ENCODE measurements at regions not wholly inside any gene's neighbourhood (a gene's known extent, or its start where the extent isn't known, plus 50 kb on each side); places are given as distances from the start of the nearest gene placed in this dataset.

DNA sequence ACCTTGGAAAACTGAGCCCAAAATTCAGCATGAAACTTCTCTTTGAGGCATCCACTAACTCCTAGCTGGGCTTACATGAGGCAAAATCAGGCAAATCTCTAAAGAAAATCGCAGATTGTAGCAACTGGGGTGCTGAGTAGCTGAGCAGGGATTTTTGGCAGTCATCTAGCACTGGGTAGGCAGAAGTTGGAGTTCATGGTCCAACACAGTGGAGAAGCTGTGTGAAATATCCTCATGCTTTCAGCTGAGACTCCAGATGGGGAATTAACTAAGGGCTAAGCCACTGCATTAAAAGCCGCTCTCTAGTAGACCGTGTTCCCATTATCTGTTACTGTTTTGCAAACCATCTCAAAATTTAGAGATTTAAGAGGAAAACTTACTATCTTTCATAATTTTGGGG, 240.1 kb upstream of the PHYHIPL start:
- no peak for DNase-seq

DNA sequence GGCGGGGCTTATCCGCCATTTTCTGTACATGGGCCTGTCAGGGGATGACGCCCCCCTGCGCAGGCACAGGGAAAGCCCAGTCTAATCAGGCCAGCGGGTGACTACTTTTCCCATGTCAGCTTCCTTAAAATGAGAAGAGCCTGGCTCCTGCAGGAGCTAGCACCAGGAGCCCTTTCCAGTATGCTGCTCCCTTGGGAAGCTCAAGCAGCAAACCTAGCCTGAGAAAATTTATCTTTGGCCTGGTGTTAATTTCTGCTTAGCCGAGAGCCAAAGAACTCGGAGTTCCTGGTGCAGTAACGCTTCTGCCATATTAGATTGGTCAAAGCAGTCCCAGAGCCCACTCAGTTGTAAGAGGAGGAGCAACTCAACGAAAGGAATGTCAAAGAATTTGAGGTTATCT, 239.0 kb upstream of the PHYHIPL start:
- DNase-seq, result no peak

DNA sequence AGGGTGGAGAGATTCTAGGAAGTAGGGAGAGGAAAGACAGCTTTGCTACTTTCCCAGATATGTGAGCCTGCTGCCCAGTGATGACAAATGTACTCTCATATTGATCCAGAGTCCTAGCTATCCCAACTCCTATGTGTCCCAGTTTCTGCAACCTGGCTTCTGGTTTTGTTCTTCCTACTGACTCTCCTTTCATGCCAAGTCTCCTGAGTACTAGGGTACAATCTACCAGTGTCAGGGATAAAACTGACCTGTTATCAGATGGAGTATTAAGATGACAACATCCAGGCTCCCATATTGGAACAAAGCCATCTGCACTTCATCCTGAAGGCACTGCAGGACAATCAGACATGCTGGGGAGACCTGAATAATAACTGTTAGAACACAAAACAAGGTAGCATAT, 233.7 kb upstream of the PHYHIPL start:
- DNase-seq, result no peak

DNA sequence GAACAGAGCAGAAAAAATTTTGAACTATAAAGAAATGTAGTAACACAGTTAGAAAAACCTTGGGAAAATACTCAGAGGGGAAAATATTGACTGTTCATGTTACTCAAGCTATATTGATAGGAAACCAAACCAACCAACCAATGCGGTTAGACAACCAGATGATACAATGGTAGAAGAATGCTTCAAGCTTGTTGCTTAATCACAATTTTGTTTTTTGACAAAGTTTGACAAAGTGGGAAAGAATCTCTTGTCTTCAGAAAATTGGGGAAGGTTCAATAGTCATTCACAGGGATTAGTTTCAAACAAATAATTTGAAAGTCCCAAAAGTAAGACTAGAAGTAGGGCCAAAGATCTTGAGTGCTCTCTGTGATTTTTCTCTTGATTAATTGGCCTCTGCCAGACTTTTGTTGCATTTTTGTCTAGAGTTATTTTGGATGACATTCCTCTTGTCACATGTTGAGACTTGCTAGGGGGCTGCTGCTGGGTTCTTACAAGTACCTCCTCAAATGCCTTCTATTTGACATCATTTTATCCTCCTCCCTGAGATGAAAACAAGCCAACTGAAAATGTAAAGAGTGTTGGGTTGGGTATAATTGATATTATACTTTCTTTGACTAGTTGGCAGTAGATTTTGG, 233.1 kb upstream of the PHYHIPL start:
- no peak for DNase-seq

DNA sequence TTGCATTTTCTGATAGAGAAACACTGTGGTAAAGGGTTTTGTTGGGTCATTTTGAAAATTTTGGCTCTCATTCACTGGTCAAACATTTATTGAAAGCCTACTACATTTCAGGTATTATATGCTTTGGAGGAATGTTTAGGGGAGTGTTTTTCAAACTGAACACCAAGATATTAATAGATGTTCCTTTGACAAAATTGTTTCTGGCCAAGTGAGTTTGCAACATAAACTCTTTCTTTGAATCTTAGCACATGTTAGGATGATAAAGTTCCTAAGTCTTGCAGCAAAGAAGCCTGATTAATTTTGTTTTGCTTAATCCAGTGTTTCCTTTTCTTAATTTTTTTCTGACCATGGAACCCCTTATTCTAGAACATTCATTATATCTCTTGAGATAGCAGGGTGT, 232.5 kb upstream of the PHYHIPL start:
- DNase-seq, result no peak

DNA sequence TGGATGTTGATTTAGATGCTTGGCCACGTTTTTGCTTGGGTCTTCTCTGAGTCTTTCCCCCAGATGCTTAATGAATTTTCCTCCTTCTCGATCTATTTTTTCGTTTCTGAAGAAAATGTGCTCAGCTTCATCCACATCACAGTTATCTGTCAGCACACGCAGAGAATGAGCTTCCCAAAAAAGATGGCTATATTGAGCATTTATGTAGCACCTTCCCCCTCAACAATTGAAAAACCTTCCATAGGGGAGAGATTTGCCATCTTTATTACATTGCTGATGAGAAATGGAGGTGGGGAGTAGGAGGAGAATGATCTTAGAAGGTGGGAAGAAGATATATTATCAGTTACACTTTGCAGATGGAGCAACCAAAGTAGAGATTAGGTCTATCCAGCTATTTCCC, 228.1 kb upstream of the PHYHIPL start:
- no peak for DNase-seq

DNA sequence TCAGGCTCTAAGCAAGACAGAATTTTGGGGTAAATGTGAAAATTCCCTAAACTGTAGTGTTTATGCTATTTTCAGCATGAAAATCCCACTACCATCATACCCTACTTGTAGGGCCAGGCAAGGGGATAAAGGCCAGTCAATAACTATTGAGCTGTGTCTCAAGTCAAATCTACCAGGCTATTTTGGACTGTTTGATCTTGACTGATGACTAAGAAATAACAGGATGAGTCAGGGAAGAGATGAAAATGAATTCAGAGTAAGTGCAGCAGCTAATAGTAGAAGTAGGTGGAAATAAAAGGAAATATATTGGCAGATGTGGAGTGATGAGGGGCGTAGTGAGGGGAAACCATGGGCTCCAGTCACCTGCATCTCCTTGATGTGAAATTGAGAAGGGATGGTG, 225.8 kb upstream of the PHYHIPL start:
- DNase-seq, result no peak

DNA sequence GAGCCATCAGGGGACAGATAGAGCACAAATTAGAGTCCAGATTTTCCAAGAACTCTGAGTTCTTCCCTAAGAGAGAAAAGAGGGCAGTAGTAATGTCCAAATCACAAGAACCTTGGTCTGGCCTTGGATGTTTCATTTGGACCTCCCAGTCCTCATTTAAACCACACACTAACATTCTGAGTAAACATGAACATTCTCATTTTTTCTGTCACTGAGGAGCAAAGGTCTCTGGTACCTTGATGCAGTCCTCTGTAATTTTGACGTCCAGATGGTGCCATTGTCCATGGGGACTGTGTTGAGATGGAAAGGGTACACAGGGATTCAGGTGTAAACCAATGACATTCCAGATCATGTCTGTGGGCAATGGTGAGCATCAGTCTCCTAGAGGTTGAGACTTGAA, 225.4 kb upstream of the PHYHIPL start:
- DNase-seq, result no peak

DNA sequence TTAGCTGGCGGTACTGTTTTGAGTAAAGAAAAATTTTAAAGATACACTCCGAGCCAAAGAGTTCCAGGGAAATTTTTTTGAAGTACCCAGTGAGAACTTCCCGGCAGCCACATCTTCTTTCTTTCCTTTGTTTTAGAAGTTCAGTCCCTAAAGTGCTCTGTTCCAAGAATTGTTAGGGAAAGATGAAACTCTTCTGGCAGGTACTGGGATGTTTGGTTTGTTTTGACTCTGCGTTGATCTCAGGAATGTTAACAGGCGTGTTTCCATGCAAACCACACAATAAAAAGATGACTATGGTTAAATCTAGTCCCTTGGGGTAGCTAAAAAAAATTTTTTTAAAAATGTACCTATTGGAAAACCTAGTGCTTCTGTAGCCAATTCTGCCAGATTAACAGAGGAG, 224.7 kb upstream of the PHYHIPL start:
- no peak for DNase-seq

DNA sequence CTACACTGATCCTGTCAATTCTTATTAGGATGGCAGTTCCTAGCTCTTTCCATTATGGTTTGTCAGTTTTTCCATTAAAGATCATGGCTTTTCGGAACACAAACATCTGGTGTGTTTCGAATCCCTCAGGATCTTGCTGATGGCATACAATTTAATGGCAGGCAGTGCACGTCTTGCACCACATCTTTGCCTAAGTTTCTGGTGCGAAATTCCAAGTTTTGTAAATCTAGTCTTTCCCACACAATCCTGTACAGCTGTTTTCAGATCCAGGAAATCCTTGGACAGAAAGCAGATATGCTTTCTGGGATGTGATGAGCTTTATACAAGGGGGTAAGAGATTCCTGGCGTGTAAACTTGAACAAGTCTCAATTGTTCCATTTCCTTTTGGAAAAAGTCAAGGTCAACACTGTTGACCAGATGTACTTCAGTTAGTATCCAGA, 224.3 kb upstream of the PHYHIPL start:
- no peak for DNase-seq

DNA sequence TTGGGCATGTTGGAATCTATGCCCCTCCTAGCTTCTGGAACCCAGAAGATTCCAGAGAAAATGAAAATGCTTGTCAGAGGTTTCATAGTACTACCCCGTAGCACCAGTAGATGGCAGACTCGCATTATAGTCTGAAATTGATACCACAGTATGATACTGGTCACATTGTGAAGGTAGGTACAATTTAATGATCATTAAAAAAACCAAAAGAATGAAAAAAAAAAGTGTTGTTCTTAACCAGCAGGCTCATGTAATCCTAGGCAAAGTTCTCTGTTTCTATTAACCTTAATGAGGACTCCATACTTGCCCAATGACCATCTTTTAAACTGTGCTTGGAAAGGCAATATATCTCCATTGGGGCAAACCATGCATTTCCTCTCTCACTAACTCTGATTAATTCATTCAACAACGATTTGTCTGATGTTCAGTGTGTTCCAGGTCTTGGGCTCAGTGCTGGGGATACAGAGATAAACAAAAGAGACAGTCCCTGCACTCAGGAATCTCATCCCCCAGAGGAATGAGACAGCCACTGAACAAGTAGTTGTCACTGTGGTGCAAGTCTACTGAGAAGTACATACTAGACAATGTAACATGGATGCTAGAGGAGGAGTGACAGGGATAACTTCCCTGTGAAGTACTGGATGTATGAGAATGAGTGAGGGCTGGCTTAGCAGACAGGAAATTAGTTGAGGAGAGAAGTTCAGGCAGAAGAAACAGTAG, 223.5 kb upstream of the PHYHIPL start:
- DNase-seq, result peak; percentile 12

DNA sequence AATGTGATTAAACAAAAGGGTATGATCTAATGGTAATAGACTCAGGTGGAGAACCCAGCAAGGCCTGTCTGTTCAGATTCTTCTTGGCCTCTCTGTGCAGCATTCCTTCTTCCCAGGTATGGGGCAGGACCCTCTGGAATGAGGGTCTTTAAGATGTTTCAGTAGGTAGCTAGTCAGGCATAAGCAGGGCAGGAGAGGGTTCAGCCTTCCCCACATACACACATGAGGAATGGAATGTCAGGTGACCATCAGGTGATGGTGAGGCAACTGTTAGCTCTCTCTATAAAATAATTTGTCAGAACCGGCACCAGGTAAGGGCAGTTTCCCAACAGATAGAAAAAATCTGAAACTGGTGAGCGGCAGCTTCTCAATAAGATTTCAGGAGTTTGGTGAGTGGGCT, 222.3 kb upstream of the PHYHIPL start:
- no peak for DNase-seq

DNA sequence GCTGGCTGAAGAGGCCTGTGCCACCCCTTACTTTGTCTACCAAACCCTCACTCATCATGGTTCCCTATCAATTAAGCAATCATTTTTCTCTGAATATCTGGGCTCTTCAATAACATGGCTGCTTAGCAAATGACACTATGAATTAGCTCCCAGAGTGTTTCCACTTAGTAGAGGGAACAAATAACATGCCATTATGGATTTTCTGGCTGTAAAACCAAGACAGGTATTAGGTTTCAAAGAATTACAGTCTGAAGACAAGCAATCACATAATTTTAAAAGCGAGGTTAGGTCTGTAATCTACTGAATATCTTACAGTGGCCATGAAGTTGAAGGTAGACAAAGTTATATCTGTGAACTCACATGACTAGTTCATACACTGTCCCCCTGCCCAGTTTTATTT, 220.8 kb upstream of the PHYHIPL start:
- no peak for DNase-seq

DNA sequence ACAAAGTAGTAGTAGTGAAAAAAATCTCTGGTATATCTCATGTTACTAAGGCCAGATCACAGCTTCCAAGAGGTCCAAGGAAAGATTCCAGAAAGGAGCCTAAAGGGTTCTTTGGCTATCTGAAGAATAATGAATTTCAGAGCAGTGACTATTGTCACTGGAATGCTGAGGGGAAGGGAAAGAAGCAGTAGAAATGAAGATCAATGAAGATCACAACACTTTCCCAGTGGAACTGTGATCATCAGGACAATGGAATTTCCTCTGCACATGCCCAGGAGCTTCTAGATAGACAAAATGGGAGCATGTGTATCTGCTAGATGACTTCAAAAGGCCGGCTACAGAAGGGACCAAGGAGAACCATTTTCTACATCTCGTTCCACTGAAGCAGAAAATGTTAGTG, 219.5 kb upstream of the PHYHIPL start:
- DNase-seq, result no peak

DNA sequence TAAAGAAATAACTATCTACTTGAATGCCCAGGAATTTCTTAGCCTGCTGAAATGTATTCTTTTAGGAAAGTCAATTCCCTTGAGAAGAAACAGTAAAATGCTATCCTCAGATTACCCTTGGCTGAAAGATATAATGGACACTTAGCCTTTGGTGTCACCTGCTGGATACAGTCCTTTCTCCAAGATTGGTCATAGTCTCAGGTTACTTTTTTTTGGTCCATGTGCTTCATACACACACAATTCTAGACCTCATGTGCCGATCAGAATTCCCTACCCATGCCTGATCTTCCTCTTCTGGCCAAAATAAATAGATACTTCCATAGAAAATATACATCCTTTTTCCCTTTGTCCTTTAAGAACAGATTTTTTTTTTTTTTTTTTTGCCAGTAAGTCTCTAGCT, 218.9 kb upstream of the PHYHIPL start:
- no peak for DNase-seq

DNA sequence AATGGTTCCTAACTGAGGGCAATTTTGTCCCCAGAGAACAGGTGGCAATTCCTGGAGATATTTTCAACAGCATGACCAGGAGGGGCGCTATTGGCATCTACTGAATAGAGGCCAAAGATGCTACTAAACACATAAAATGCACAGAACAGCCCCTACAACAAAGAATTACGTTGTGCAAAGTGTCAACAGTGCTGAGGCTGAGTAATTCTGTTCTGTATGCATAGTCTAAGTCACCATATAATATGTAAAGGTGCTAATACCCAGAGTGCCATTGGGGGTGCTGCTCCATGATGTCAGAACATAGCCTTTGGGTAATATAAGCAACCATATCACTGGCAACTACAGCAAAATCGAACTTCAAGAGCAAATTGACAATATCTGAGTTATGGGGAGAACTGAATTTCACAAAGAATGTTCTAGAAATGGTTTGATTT, 213.3 kb upstream of the PHYHIPL start:
- no peak for DNase-seq

DNA sequence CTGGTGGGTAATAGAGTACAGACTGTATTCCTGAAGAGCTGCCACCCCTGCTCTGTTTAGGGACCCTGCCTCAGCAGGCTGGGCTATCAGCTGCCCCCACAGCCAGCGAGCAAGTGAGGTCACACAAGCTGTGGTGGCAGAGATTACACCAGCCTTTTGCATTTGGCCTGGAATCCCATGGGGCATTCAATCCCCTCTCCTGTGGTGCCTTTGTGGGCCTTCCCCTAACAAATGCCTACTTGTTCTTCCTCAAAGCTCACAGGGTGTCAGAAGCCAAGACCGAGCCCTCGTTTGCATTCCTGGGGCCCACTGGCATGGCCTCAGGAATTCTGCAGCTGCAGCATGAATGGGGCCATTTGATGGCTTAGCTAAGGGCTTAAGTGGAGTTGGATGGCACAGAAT, 212.7 kb upstream of the PHYHIPL start:
- DNase-seq, result no peak

DNA sequence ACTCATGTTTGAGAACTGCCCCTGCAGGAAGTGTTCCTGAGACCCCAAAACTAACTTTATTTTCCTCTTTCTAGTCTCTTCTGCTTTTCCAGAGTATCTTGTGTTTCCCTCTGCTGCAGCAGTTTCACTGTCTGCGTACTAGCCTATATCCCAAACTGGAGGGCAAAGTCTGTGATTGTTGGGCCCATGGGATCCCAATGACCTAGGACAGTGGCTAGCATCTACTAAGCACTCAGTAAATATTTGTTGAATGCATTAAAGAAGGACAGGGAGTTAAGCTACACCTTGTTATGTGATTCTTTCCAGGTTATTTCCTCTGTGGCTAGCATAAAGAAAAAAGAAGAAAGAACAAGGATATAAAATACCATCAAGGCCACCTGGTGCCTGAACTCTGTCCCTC, 210.6 kb upstream of the PHYHIPL start:
- DNase-seq, result no peak

DNA sequence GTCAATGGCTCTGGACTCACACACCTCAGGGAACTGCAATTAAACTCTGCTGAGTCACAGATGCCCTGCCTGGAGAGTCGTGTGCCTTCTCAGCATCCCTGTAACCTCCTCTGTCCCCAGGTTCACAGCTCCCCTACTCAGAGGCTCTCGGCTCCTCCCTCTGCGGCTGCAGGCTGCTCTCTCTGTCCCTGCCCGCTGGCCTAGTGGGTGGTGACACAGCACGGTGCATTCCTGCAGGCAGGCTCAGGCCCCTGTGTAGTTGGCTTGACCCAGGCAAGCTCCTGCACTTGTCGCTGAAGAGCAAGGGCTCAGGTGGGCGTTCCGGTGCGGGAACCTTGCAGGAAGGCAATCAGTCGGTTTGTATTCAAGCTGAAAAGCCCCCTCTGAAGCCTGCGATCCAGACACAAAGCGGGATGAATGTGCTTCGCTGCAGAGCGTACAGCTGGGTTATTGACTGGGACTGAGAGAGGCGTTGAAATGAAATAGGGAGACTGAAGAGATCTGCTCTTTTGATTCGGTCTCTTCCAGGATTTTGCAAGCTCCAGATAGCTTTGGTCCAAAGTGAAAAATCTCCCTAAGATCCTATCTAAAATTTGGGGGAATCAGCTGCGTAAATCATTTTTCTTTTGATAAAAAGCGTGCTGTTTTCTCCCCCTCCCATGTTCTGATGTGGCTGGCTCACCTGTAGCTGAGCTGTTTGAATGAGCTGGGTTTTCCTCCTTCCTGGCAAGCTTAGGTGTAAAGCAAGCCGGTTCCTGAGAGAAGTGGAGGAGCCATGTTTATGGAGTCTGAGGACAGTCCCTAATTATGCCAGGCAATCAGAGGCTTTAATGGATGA, 208.7 kb upstream of the PHYHIPL start:
- DNase-seq, result no peak

DNA sequence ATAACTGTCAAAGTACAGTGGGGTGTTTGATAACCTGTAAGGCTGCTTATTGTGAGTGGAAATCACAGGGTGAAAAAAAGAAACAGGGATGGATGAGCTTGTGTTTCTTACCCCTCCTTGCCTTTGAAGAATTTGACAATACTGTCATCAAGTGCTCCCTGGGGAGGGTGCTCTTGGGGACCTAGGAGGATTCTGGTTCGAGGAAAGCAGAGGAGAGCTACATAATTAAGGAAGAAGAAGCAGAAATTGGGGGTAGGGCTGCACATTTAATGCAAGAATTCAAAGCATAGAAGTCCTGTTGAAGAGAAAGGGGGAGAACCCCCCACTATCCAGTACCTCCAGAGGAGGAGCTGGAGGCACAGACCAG, 208.1 kb upstream of the PHYHIPL start:
- no peak for DNase-seq

DNA sequence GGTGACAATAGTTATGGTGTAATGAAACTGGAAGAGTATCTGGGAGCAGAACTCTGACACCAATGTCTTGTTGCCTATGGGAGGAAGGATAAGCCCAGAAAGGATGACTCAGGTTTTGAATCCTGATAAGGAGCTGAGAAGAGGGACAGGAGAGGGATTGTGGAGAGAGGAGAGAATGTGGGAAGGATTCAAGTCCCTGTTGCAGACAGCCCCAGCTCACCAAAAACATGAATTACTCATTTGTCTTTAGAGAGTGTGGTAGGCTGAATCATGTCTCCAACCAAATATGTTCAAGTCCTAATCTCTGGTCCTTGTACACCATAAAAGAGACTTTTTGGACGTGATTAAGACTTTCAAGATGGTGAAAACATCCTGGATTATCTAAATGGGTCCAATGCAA, 206.9 kb upstream of the PHYHIPL start:
- no peak for DNase-seq

DNA sequence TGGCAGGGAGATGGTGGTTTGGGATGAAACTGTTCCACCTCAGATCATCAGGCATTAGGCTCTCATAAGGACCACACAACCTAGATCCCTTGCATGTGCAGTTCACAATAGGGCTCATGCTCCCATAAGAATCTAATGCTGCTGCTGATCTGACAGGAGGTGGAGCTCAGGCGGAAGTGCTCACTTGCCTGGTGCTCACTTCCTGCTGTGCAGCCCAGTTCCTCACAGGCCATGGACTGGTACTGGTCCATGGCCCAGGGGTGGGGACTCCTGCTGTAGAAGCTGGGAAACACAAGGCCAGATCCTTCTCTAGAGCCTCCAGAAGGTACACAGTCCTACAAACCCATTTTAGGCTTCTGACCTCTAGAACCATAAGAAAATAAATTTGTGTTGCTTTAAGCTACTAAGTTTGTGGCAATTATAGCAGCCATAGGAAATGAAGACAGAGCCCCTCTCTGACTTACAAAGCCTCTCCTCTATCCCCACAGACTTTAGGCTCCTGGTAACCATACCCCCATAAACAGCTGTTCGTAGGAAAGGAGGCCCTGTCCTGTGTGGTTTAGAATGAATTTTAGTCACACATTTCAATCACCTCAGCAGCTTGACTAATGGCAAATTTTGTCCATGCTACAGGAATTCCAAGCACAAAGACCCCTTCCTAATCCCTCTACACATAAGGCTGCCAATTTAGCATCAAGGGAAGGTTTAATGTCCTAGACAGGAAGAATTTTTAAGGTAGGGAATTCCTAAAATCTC, 206.1 kb upstream of the PHYHIPL start:
- DNase-seq, result no peak

DNA sequence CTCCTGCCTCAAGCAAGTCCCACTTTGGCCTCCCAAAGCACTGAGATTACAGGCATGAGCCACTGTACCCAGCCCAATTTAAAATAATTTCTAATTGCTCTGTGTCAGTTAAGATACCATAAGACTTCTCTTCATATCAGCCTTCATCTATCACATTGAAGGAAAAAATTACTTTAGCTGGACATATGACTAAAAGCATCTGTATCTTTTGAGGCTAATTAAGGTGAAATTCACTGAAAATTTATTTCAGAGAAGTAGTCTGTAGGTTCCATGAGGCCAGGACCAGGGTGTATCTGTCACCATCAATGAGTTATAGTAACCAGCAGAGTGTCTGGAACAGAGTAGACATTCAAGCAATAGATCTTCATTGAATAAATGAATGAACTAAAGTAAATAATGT, 205.2 kb upstream of the PHYHIPL start:
- DNase-seq, result no peak

Data from stimulated activated CD4-positive, alpha-beta T cell treated with anti-CD3 and anti-CD28 coated beads, Interleukin-15, amount 100 ng/mL, for 24 hours (primary cell).